ENCODE measurements at regions not wholly inside any gene's neighbourhood (a gene's known extent, or its start where the extent isn't known, plus 50 kb on each side); places are given as distances from the start of the nearest gene placed in this dataset.

- ChIA-PET CTCF (no interaction called here), POLR2A (no interaction called here)
- DNase-seq: no peak
- H3K27ac Mint-ChIP-seq: no peak overlapping the region
- intact Hi-C loops (cut with micrococcal nuclease): no loop called here
- no peaks in the 10 kb centered on the region for H3K36me3 Mint-ChIP-seq
- H3K4me1 Mint-ChIP-seq (ENCODE audit: low read depth): no peaks in the 10 kb centered on the region
- no peaks in the 10 kb centered on the region for H3K9me3 Mint-ChIP-seq
- H3K27me3 Mint-ChIP-seq: no peaks in the 10 kb centered on the region
- H3K4me3 Mint-ChIP-seq: no peak overlapping the region
Observed at GRCh38 chr11:101668236-101668635, 84.4 kb upstream of the TRPC6 start.

- H3K4me1 Mint-ChIP-seq (ENCODE audit: low read depth): no peaks in the 10 kb centered on the region
- H3K9me3 Mint-ChIP-seq: peaks cover 5% of the 10 kb centered on the region
- CTCF ChIA-PET: no interaction called here
- H3K36me3 Mint-ChIP-seq: no peaks in the 10 kb centered on the region
- no peak overlapping the region for H3K4me3 Mint-ChIP-seq
- intact Hi-C loops (cut with micrococcal nuclease): no loop called here
- no peak for DNase-seq
- no peak overlapping the region for H3K27ac Mint-ChIP-seq
- no peaks in the 10 kb centered on the region for H3K27me3 Mint-ChIP-seq
- POLR2A ChIA-PET: no interaction called here
Observed at GRCh38 chr11:101666916-101667315, 83.1 kb upstream of the TRPC6 start.

DNA sequence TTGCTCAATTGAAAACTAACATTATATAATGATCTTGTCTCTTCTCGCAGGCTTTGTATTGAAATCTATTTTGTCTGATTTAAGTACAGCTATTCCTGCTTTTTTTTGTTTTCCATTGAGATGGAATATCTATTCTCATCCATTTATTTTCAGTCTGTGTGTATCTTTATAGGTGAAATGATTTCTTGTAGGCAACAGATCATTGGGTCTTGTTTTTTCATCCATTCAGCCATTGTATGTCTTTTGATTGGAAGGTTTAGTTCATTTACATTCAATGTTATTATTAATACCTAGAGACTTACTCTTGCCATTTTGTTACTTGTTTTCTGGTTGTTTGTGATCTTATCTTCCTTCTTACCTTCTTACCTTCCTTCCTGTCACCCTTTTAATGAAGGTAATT is 77.8 kb upstream of the TRPC6 start:
- Mint-ChIP-seq H3K27me3 (no peaks in the 10 kb centered on the region), H3K4me3 (no peak overlapping the region), H3K9me3 (peaks cover 9% of the 10 kb centered on the region), H3K27ac (no peak overlapping the region), H3K4me1 (ENCODE audit: low read depth) (no peaks in the 10 kb centered on the region), H3K36me3 (no peaks in the 10 kb centered on the region)
- intact Hi-C loops (cut with micrococcal nuclease): no loop called here
- ChIA-PET POLR2A (no interaction called here), CTCF (no interaction called here)
- DNase-seq: no peak

Data from activated CD4-positive, alpha-beta memory T cell treated with anti-CD3 and anti-CD28 coated beads for 36 hours (primary cell).